Head of caudate nucleus (tissue), 42 donors: ENCODE measurements at regions not wholly inside any gene's neighbourhood (a gene's known extent, or its start where the extent isn't known, plus 50 kb on each side); places are given as distances from the start of the nearest gene placed in this dataset.

Experiments
- DNase-seq, 42 donors: peaks; one replicate each; pipeline versions ENCODE4 v3.0.0 to v3.0.0-alpha.2; 2020 to 2021; ENCODE audit warnings: mixed read lengths in 7 of 42
- intact Hi-C: fragments of 100-400 bp; cut with DNase I; formaldehyde crosslinking; loops from one replicate; pipeline ENCODE4 v1.15.0; 2022

- DNase-seq = peak in 1 of 42 donors; percentile 8
- intact Hi-C loops = no loop called here
These were observed 56.9 kb upstream of the ACVR1C start for GRCh38 chr2:157685572-157685971.

- peak in 32 of 42 donors; percentile 3 to 83 (median 46) for DNase-seq
- intact Hi-C loops = no loop called here
These were observed 56.3 kb upstream of the ACVR1C start for GRCh38 chr2:157684940-157685466.
